ENCODE measurements at regions not wholly inside any gene's neighbourhood (a gene's known extent, or its start where the extent isn't known, plus 50 kb on each side); places are given as distances from the start of the nearest gene placed in this dataset.
"Not testable (repeated sequence)": the region's sequence is repeated elsewhere in the genome, so short reads cannot be mapped to it uniquely, and the experiment has no call there.

GRCh38 chr7:56802191-56802590, 330.0 kb downstream of the ZNF479 start:
- TF ChIP-seq, protein P1, sequence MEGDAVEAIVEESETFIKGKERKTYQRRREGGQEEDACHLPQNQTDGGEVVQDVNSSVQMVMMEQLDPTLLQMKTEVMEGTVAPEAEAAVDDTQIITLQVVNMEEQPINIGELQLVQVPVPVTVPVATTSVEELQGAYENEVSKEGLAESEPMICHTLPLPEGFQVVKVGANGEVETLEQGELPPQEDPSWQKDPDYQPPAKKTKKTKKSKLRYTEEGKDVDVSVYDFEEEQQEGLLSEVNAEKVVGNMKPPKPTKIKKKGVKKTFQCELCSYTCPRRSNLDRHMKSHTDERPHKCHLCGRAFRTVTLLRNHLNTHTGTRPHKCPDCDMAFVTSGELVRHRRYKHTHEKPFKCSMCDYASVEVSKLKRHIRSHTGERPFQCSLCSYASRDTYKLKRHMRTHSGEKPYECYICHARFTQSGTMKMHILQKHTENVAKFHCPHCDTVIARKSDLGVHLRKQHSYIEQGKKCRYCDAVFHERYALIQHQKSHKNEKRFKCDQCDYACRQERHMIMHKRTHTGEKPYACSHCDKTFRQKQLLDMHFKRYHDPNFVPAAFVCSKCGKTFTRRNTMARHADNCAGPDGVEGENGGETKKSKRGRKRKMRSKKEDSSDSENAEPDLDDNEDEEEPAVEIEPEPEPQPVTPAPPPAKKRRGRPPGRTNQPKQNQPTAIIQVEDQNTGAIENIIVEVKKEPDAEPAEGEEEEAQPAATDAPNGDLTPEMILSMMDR (IDR thresholded peaks at IDR 0.05), result not testable (repeated sequence)
- not testable (repeated sequence) for TF ChIP-seq POLR2A (IDR thresholded peaks at IDR 0.05)

Data from adrenal gland (tissue), 5 donors.